IMR-90 (cell line): ENCODE measurements at regions not wholly inside any gene's neighbourhood (a gene's known extent, or its start where the extent isn't known, plus 50 kb on each side); places are given as distances from the start of the nearest gene placed in this dataset.

ENCODE experiments used
- ATAC-seq: fragments of 200-7000 bp; cut with Tn5 transposase; 2 replicates; pipeline ENCODE4 v1.9.1; 2020; ENCODE audit warnings: low read depth, mild to moderate bottlenecking, moderate library complexity
- BruUV-seq: library from RNA; stranded (reverse); fragments of 400-500 nt; replicated peaks from 2 replicates; lab custom pipeline; 2021; lab: Mats Ljungman, UMichigan
- CTCF ChIA-PET: fragments of 300-600 bp; formaldehyde crosslinking; extraction: SDS; loops from one replicate; lab custom pipeline; 2021; ENCODE audit warnings: antibody characterized with exemption; lab: Yijun Ruan, JAX
- POLR2A ChIA-PET: fragments of 300-600 bp; sonication (Branson Sonifier 250); formaldehyde crosslinking; loops from one replicate; lab custom pipeline; 2022; ENCODE audit warnings: antibody characterized with exemption; ENCODE audit not compliant: unreplicated experiment; lab: Charles Lee
- DNase-seq: peaks from one replicate; pipeline ENCODE4 v3.0.0; 2013
- H2AFZ ChIP-seq: replicated peaks from 2 replicates; pipeline ENCODE3; 2013; ENCODE audit warnings: low read length, mild to moderate bottlenecking; ENCODE audit not compliant: poor library complexity
- H2AK5ac ChIP-seq: 2 replicates; pipeline ENCODE4 v1.6.1; 2013; ENCODE audit warnings: low read depth, low read length, inconsistent platforms
- H2AK9ac ChIP-seq: replicated peaks from 2 replicates; pipeline ENCODE3; 2013; ENCODE audit warnings: mild to moderate bottlenecking, low read depth, low read length, moderate library complexity; ENCODE audit not compliant: poor library complexity
- H2BK120ac ChIP-seq: 2 replicates; pipeline ENCODE4 v1.6.1; 2013; ENCODE audit warnings: low read depth, low read length, inconsistent platforms
- H2BK15ac ChIP-seq: 3 replicates; pipeline ENCODE4 v1.6.1; 2013; ENCODE audit warnings: low read depth, low read length, inconsistent platforms
- H2BK20ac ChIP-seq: 2 replicates; pipeline ENCODE4 v1.6.1; 2013; ENCODE audit warnings: low read depth, mild to moderate bottlenecking, inconsistent platforms, low read length, moderate library complexity
- H2BK5ac ChIP-seq: 2 replicates; pipeline ENCODE4 v1.6.1; 2013; ENCODE audit warnings: mild to moderate bottlenecking, low read depth, low read length, inconsistent platforms; ENCODE audit not compliant: poor library complexity, severe bottlenecking
- H3K14ac ChIP-seq: replicated peaks from 2 replicates; pipeline ENCODE4 v1.6.1; 2013; ENCODE audit warnings: low read depth, low read length, inconsistent platforms
- H3K18ac ChIP-seq: 2 replicates; pipeline ENCODE4 v1.6.1; 2013; ENCODE audit warnings: low read depth, low read length, control low read depth
- H3K23ac ChIP-seq: 2 replicates; pipeline ENCODE4 v1.6.1; 2013; ENCODE audit warnings: low read depth, low read length, inconsistent platforms
- H3K27ac ChIP-seq: 2 replicates; pipeline ENCODE4 v1.5.1; 2013; ENCODE audit warnings: mild to moderate bottlenecking, control low read depth, low read length; ENCODE audit not compliant: insufficient read depth
- H3K27me3 ChIP-seq: 2 replicates; pipeline ENCODE4 v1.6.1; 2013; ENCODE audit warnings: low read length; ENCODE audit not compliant: control insufficient read depth, insufficient read depth
- H3K36me3 ChIP-seq: 2 replicates; pipeline ENCODE4 v1.6.1; 2013; ENCODE audit warnings: low read length, mixed read lengths; ENCODE audit not compliant: control insufficient read depth, insufficient read depth
- H3K4ac ChIP-seq: 2 replicates; pipeline ENCODE4 v1.6.1; 2013; ENCODE audit warnings: low read depth, low read length, inconsistent platforms
- H3K4me1 ChIP-seq: 2 replicates; pipeline ENCODE4 v1.6.1; 2013; ENCODE audit warnings: low read length, mixed read lengths; ENCODE audit not compliant: control insufficient read depth, insufficient read depth
- H3K4me2 ChIP-seq: 2 replicates; pipeline ENCODE4 v1.6.1; 2013; ENCODE audit warnings: low read depth, mild to moderate bottlenecking, control low read depth, low read length, moderate library complexity
- H3K4me3 ChIP-seq: 2 replicates; pipeline ENCODE4 v1.5.1; 2013; ENCODE audit warnings: low read depth, mild to moderate bottlenecking, control low read depth, low read length, moderate library complexity; ENCODE audit not compliant: insufficient read depth
- H3K56ac ChIP-seq: 2 replicates; pipeline ENCODE4 v1.6.1; 2013; ENCODE audit warnings: low read length, inconsistent platforms; ENCODE audit not compliant: insufficient read depth; ENCODE audit errors: extremely low read depth
- H3K79me1 ChIP-seq, 2 experiments: 2 replicates each; pipeline ENCODE4 v1.6.1; 2013; ENCODE audit warnings: low read length in 2 of 2, inconsistent platforms in 1 of 2, low read depth in 1 of 2
- H3K9ac ChIP-seq: 2 replicates; pipeline ENCODE4 v1.6.1; 2013; ENCODE audit warnings: low read depth, low read length, control low read depth
- H3K9me1 ChIP-seq: 2 replicates; pipeline ENCODE4 v1.6.1; 2013; ENCODE audit warnings: low read length, inconsistent platforms; ENCODE audit not compliant: insufficient read depth
- H3K9me3 ChIP-seq: 2 replicates; pipeline ENCODE4 v1.6.1; 2013; ENCODE audit warnings: low read length; ENCODE audit not compliant: control insufficient read depth, insufficient read depth
- H4K20me1 ChIP-seq: 2 replicates; pipeline ENCODE4 v1.6.1; 2013; ENCODE audit warnings: low read length, inconsistent platforms; ENCODE audit not compliant: insufficient read depth
- H4K5ac ChIP-seq: 2 replicates; pipeline ENCODE4 v1.6.1; 2013; ENCODE audit warnings: mild to moderate bottlenecking, low read depth, low read length, control low read depth
- H4K8ac ChIP-seq, 2 experiments: 2 replicates each; pipeline ENCODE4 v1.6.1; 2013; ENCODE audit warnings: low read depth in 2 of 2, low read length in 2 of 2, control low read depth in 1 of 2, inconsistent platforms in 1 of 2
- H4K91ac ChIP-seq: 2 replicates; pipeline ENCODE4 v1.6.1; 2013; ENCODE audit warnings: low read depth, low read length, inconsistent platforms; ENCODE audit not compliant: insufficient read depth
- BHLHE40 ChIP-seq: fragments of 150-350 bp; IDR thresholded peaks from 2 replicates; pipeline ENCODE4 v1.6.1; 2016; ENCODE audit warnings: mild to moderate bottlenecking, low read depth, low read length
- CEBPB ChIP-seq: IDR thresholded peaks from 2 replicates; pipeline ENCODE4 v1.6.1; 2012; ENCODE audit warnings: low read depth, low read length, improper control_type of control experiment
- CHD1 ChIP-seq: IDR thresholded peaks from 2 replicates; pipeline ENCODE4 v1.6.1; 2012; ENCODE audit warnings: low read depth, low read length, improper control_type of control experiment
- FOS ChIP-seq: fragments of 150-350 bp; IDR thresholded peaks from 2 replicates; pipeline ENCODE4 v1.6.1; 2016; ENCODE audit warnings: low read depth, low read length
- MAFK ChIP-seq: IDR thresholded peaks from 2 replicates; pipeline ENCODE4 v1.6.1; 2012; ENCODE audit warnings: low read depth, low read length, improper control_type of control experiment
- MAZ ChIP-seq: IDR thresholded peaks from 2 replicates; pipeline ENCODE4 v1.6.1; 2012; ENCODE audit warnings: low read depth, mild to moderate bottlenecking, low read length, improper control_type of control experiment, moderate library complexity, borderline replicate concordance
- MXI1 ChIP-seq: IDR thresholded peaks from 2 replicates; pipeline ENCODE4 v1.6.1; 2012; ENCODE audit warnings: low read depth, mild to moderate bottlenecking, low read length, moderate library complexity, borderline replicate concordance
- NFE2L2 ChIP-seq: fragments of 150-350 bp; IDR thresholded peaks from 2 replicates; pipeline ENCODE4 v1.6.1; 2016; ENCODE audit warnings: low read depth, mild to moderate bottlenecking, low read length
- POLR2A ChIP-seq: IDR thresholded peaks from 2 replicates; pipeline ENCODE4 v1.6.1; 2012; ENCODE audit warnings: mild to moderate bottlenecking, low read depth, low read length
- RAD21 ChIP-seq: IDR thresholded peaks from 2 replicates; pipeline ENCODE4 v1.6.1; 2012; ENCODE audit warnings: low read length, improper control_type of control experiment
- RCOR1 ChIP-seq: IDR thresholded peaks from 2 replicates; pipeline ENCODE4 v1.6.1; 2012; ENCODE audit warnings: mild to moderate bottlenecking, low read length, improper control_type of control experiment; ENCODE audit not compliant: insufficient replicate concordance
- WGBS, 2 experiments: methylation state at CpG; one replicate each; pipeline versions ENCODE4 v1.1.5 to v1.1.7; 2013; ENCODE audit warnings: missing lambda C conversion rate in 2 of 2; ENCODE audit not compliant: insufficient read length in 1 of 2; ENCODE audit errors: extremely low coverage in 2 of 2; 5-methylcytosine and 5-hydroxymethylcytosine counted together
- dilution Hi-C: fragments of 300-500 bp; cut with HindIII; formaldehyde crosslinking; loops from one replicate; pipeline ENCODE4 v1.14.3; 2018; ENCODE audit warnings: low sequenced_read_pairs; ENCODE audit not compliant: unreplicated experiment
- in situ Hi-C: fragments of 300-500 bp; cut with MboI; formaldehyde crosslinking; loops from 3 replicates; pipeline ENCODE4 v1.14.3; 2019; ENCODE audit warnings: low sequenced_read_pairs, inconsistent platforms, mixed read lengths
- intact Hi-C: fragments of 100-400 bp; cut with micrococcal nuclease; formaldehyde crosslinking; loops from 2 replicates; pipeline ENCODE4 v1.10.0; 2022
- TF ChIP-seq, protein P1 (sequence below): fragments of 150-350 bp; IDR thresholded peaks from 2 replicates; pipeline ENCODE4 v1.6.1; 2017; ENCODE audit warnings: mild to moderate bottlenecking, antibody characterized with exemption, low read length, low read depth
- TF ChIP-seq, protein P2 (sequence below): conservative IDR thresholded peaks from 2 replicates; pipeline ENCODE4 v1.5.1; 2012; ENCODE audit warnings: mild to moderate bottlenecking, low read depth, low read length, improper control_type of control experiment
- TF ChIP-seq, protein P3 (sequence below): fragments of 150-350 bp; IDR thresholded peaks from 2 replicates; pipeline ENCODE4 v1.6.1; 2016; ENCODE audit warnings: low read depth, mild to moderate bottlenecking, low read length, moderate library complexity, borderline replicate concordance

DNA sequence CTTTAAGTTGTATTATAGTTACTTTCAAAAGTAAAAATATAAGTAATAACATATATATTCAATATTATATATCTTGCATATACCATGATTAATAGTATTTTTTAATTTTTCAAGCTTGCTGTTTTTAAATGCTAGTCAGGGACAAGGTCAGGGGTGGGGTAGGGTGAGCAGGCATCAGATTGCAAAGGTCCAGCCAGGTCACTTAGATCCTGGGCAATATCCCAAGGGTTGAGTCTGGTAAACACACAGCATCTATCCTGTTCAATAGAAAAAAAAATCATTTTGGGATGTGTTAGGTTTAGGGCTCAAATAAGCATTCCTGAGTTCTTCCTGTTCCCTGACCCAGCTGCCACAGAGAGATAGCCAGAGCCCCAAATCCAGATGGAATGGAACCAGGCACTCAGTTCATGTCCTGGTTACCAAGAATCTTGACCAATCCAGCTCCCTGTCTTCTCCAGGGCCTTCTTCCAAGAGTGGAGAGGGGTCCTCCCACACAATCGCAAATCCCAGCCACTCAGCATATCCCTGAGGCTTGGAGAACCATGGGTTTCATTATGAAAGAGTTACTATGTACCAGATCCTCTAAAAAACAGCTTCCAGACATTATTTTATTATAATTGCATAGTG is 134.9 kb upstream of the TOP1 start:
- ChIA-PET CTCF (no interaction called here), POLR2A (no interaction called here)
- Histone ChIP-seq H3K4ac (no peak overlapping the region), H2BK5ac (no peak overlapping the region), H4K5ac (no peak overlapping the region), H3K4me3 (no peak overlapping the region), H4K20me1 (no peaks in the 10 kb centered on the region), H2AK5ac (no peak overlapping the region), H3K9ac (no peak overlapping the region), H2BK20ac (no peak overlapping the region), H3K18ac (no peak overlapping the region), H3K79me1 (no peaks in the 10 kb centered on the region), H3K4me2 (no peak overlapping the region), H3K27ac (no peak overlapping the region), H3K56ac (no peak overlapping the region), H2BK120ac (no peak overlapping the region), H3K14ac (no peak overlapping the region), H2AK9ac (no peak overlapping the region), H3K36me3 (no peaks in the 10 kb centered on the region), H3K27me3 (no peaks in the 10 kb centered on the region), H2BK15ac (no peak overlapping the region), H3K9me1 (no peaks in the 10 kb centered on the region), H2AFZ (no peak overlapping the region), H3K23ac (no peak overlapping the region), H3K9me3 (no peaks in the 10 kb centered on the region), H4K91ac (no peak overlapping the region), H4K8ac (no peak overlapping the region), H3K4me1 (no peaks in the 10 kb centered on the region)
- dilution Hi-C loops (no loop called here), intact Hi-C loops (no loop called here), in situ Hi-C loops (no loop called here)
- TF ChIP-seq MAFK (no peak), RAD21 (no peak), FOS (no peak), RCOR1 (no peak), NFE2L2 (no peak), MXI1 (no peak), MAZ (no peak), CEBPB (no peak), POLR2A (no peak), BHLHE40 (no peak), CHD1 (no peak)
- TF ChIP-seq, protein P1, sequence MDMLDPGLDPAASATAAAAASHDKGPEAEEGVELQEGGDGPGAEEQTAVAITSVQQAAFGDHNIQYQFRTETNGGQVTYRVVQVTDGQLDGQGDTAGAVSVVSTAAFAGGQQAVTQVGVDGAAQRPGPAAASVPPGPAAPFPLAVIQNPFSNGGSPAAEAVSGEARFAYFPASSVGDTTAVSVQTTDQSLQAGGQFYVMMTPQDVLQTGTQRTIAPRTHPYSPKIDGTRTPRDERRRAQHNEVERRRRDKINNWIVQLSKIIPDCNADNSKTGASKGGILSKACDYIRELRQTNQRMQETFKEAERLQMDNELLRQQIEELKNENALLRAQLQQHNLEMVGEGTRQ: no peak
- TF ChIP-seq, protein P2, sequence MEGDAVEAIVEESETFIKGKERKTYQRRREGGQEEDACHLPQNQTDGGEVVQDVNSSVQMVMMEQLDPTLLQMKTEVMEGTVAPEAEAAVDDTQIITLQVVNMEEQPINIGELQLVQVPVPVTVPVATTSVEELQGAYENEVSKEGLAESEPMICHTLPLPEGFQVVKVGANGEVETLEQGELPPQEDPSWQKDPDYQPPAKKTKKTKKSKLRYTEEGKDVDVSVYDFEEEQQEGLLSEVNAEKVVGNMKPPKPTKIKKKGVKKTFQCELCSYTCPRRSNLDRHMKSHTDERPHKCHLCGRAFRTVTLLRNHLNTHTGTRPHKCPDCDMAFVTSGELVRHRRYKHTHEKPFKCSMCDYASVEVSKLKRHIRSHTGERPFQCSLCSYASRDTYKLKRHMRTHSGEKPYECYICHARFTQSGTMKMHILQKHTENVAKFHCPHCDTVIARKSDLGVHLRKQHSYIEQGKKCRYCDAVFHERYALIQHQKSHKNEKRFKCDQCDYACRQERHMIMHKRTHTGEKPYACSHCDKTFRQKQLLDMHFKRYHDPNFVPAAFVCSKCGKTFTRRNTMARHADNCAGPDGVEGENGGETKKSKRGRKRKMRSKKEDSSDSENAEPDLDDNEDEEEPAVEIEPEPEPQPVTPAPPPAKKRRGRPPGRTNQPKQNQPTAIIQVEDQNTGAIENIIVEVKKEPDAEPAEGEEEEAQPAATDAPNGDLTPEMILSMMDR: no peak
- TF ChIP-seq, protein P3, sequence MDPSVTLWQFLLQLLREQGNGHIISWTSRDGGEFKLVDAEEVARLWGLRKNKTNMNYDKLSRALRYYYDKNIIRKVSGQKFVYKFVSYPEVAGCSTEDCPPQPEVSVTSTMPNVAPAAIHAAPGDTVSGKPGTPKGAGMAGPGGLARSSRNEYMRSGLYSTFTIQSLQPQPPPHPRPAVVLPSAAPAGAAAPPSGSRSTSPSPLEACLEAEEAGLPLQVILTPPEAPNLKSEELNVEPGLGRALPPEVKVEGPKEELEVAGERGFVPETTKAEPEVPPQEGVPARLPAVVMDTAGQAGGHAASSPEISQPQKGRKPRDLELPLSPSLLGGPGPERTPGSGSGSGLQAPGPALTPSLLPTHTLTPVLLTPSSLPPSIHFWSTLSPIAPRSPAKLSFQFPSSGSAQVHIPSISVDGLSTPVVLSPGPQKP: no peak
- BruUV-seq: no TSS peak
- no peak for DNase-seq
- no CpG with 5 or more reads among the region's 1 CpG for WGBS, 2 experiments
- no peak; the same call in 1 of the 2 replicates for ATAC-seq
